ENCODE measurements at regions not wholly inside any gene's neighbourhood (a gene's known extent, or its start where the extent isn't known, plus 50 kb on each side); places are given as distances from the start of the nearest gene placed in this dataset.

GRCh38 chr6:121688974-121689373, 253.5 kb downstream of the GJA1 start:
- Histone ChIP-seq H3K27me3 (no peaks in the 10 kb centered on the region), H3K36me3 (no peaks in the 10 kb centered on the region), H3K27ac (no peak overlapping the region), H3K4me1 (no peaks in the 10 kb centered on the region), H3K4me3 (no peak overlapping the region), H3K9me3 (no peaks in the 10 kb centered on the region)
- no peak for ATAC-seq
- no peak for TF ChIP-seq POLR2A (IDR thresholded peaks at IDR 0.05)
- no peak for TF ChIP-seq EP300 (IDR thresholded peaks at IDR 0.05)
- WGBS, 2 donors (ENCODE audit: low coverage in 1 of 2) = 71 to 75% methylated on average over 2 of the region's 2 CpGs

- Histone ChIP-seq H3K9me3 (no peaks in the 10 kb centered on the region), H3K36me3 (no peaks in the 10 kb centered on the region), H3K27ac (no peak overlapping the region), H3K4me1 (no peaks in the 10 kb centered on the region), H3K27me3 (no peaks in the 10 kb centered on the region), H3K4me3 (no peak overlapping the region)
- 23 to 50% methylated on average over 1 of the region's 1 CpG for WGBS, 2 donors (ENCODE audit: low coverage in 1 of 2)
- no peak for ATAC-seq
- TF ChIP-seq EP300 (IDR thresholded peaks at IDR 0.05) (no peak), POLR2A (IDR thresholded peaks at IDR 0.05) (no peak), CTCF (IDR thresholded peaks at IDR 0.05) (no peak), POLR2AphosphoS5 (IDR thresholded peaks at IDR 0.05) (no peak)
Observed at GRCh38 chr6:121691126-121691551, 255.7 kb downstream of the GJA1 start.

GRCh38 chr6:121694389-121694788, 258.9 kb downstream of the GJA1 start:
- Histone ChIP-seq H3K4me1 (no peaks in the 10 kb centered on the region), H3K27me3 (no peaks in the 10 kb centered on the region), H3K27ac (no peak overlapping the region), H3K4me3 (no peak overlapping the region), H3K9me3 (no peaks in the 10 kb centered on the region), H3K36me3 (no peaks in the 10 kb centered on the region)
- 74 to 100% methylated on average over 3 of the region's 3 CpGs for WGBS, 2 donors (ENCODE audit: low coverage in 1 of 2)
- TF ChIP-seq POLR2A (IDR thresholded peaks at IDR 0.05) = no peak
- no peak for TF ChIP-seq CTCF (IDR thresholded peaks at IDR 0.05)
- no peak for TF ChIP-seq EP300 (IDR thresholded peaks at IDR 0.05)
- no peak for TF ChIP-seq POLR2AphosphoS5 (IDR thresholded peaks at IDR 0.05)
- ATAC-seq = no peak

- no peaks in the 10 kb centered on the region for H3K27me3 ChIP-seq
- H3K9me3 ChIP-seq = no peaks in the 10 kb centered on the region
- no peak overlapping the region for H3K27ac ChIP-seq
- no peak overlapping the region for H3K4me3 ChIP-seq
- no peak for ATAC-seq
- H3K36me3 ChIP-seq = no peaks in the 10 kb centered on the region
- no peak for TF ChIP-seq POLR2AphosphoS5 (IDR thresholded peaks at IDR 0.05)
- TF ChIP-seq EP300 (IDR thresholded peaks at IDR 0.05) = no peak
- TF ChIP-seq POLR2A (IDR thresholded peaks at IDR 0.05) = no peak
- no peak for TF ChIP-seq CTCF (IDR thresholded peaks at IDR 0.05)
- WGBS, 2 donors (ENCODE audit: low coverage in 1 of 2) = 48 to 49% methylated on average over 2 of the region's 3 CpGs
- H3K4me1 ChIP-seq = no peaks in the 10 kb centered on the region
Observed at GRCh38 chr6:121694801-121695251, 259.4 kb downstream of the GJA1 start.

GRCh38 chr6:121695329-121695728, 259.9 kb downstream of the GJA1 start:
- H3K36me3 ChIP-seq = no peaks in the 10 kb centered on the region
- ATAC-seq = no peak
- TF ChIP-seq EP300 (IDR thresholded peaks at IDR 0.05) = no peak
- TF ChIP-seq POLR2AphosphoS5 (IDR thresholded peaks at IDR 0.05) = no peak
- no peak for TF ChIP-seq POLR2A (IDR thresholded peaks at IDR 0.05)
- TF ChIP-seq CTCF (IDR thresholded peaks at IDR 0.05) = no peak
- H3K4me1 ChIP-seq = no peaks in the 10 kb centered on the region
- no peaks in the 10 kb centered on the region for H3K9me3 ChIP-seq
- no peaks in the 10 kb centered on the region for H3K27me3 ChIP-seq
- H3K27ac ChIP-seq = no peak overlapping the region
- WGBS, 2 donors (ENCODE audit: low coverage in 1 of 2) = 63 to 77% methylated on average over 3 of the region's 3 CpGs
- H3K4me3 ChIP-seq = no peak overlapping the region

All from gastroesophageal sphincter (tissue), 4 donors.